ENCODE measurements at regions not wholly inside any gene's neighbourhood (a gene's known extent, or its start where the extent isn't known, plus 50 kb on each side); places are given as distances from the start of the nearest gene placed in this dataset.

DNA sequence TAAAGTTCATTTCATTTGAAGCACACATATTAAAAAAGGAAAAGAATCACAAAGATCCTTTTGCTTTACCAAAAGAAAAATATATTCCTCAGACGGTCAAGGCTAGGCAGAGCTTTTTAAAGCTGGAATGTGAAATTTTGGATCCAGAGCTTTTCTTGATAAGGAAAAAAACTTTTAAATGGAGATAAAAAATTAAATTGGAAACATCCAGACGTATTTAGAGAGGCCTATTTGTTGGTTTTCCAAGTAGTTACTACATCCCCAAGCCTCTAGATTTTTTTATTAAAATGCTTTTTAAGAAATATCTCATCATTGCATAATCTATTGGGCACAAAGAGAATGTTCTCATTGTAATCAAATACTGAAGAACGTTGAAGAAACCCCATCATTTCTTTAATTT is 385.7 kb upstream of the CITED2 start:
- DNase-seq (ENCODE audit: low read depth in 2 of 3, low spot score in 2 of 3): no peak

DNA sequence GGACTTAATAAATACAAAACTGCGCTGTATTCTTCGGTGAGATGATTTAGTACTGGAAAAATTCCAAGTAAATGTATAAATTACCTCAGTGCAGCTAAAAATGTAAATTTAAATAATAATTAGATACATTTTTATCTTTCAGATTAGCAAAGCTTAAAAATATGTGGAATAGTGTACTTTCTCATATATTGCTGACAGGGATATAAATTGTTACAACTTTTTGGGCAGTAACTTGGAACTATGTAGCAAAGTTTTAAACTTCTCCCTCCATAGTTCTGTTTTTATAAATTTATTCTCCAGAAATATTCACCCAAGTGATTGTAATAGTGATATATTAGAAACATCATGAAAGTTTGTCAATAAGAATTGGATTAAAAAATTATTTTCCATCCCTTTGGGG is 384.6 kb upstream of the CITED2 start:
- no peak for DNase-seq (ENCODE audit: low read depth in 2 of 3, low spot score in 2 of 3)

DNA sequence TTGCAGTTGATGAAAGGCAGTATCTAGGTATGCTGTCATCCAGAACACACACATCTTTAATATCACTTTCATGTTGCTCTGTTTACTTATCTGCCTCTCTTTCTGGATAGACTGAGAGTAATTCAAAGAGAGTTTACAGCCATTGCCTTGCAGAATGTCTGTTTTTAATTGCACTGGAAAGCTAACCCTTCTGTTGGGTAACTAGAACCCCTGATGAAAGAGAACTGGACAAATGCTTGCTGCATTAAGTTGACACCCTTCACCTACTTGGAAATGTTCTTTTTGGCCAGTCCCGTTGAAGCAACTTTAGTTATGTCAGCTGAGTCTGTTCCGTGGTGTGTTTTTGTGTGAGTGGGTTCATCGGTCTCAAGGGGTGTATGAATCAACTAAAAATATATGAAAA is 383.8 kb upstream of the CITED2 start:
- no peak for DNase-seq (ENCODE audit: low read depth in 2 of 3, low spot score in 2 of 3)

DNA sequence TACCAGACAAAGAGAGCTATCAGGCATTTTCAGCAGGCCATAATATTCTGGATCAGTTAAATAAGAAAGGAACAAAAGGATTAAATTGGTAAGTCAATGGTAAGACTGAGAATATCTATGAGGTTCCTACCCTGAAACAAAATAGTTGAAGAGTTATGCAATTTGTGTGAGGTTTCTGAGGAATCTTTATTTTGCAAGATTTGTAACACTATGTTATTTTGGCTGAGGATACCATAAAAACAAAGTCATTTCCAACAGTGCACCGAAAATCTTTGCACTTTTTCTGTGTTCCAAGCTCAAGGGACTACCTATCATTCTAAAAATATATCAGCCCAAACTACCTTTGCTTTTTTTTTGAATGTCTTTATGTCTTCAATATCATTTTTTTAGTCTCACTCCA is 383.3 kb upstream of the CITED2 start:
- no peak for DNase-seq (ENCODE audit: low read depth in 2 of 3, low spot score in 2 of 3)

DNA sequence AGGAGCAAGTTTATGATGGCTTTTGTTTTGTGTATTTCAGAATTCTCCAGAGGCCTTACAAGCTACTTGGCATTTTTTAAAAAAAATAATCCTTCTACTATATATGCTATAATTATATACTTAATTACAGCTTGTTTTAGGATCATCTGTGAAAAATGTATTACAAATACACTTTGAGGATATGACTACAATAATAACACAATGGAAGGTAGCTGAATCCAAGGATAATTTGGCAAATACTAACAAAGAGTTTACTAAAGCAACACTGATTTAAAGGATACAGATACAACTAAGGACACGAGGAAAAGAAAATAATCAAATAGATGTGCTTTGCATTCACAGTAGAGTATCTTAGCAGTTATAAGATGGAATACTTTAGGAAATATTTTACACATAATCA is 381.9 kb upstream of the CITED2 start:
- no peak for DNase-seq (ENCODE audit: low read depth in 2 of 3, low spot score in 2 of 3)

DNA sequence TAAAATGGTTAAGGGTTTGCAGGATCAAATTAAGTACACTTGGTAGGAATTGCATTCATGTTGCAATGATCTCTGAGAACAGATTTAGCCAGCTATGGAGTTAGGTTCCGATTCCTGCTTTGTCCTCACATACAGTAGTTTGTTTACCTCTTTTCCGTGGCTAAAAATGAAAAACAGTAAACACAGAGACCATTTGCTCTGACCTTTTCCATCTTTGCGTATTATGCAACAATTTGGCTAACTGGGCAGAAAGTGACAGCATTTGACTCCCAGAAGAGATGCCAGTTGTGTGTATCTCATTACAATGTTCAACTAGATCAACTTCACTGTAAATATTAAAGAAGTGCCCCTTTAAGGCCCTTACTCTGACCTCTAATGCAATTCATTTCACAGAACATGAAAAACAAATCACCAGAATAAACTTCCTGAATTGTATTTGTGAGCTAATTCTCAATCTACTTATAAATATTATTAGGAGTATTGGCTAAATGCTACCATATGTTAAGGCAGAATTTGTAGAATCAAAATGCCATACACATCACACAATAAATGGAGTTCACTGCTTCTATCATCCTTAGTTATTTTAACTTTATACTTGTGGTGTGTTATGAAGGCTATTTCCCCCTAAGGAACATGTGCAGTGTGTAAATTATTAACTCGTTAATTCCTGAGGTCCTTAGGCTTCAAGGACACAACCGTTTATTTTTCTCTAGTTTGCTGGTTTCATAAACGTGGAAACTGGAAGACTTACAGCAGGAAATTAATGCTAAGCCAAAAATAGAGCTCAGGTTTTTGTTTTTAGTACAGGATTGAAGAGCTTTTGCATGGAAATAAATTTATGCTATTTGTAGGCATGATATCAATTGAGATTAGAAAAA is 380.7 kb upstream of the CITED2 start:
- DNase-seq (ENCODE audit: low read depth in 2 of 3, low spot score in 2 of 3): no peak

GRCh38 chr6:139753198-139753861 is 378.9 kb upstream of the CITED2 start:
- no peak for DNase-seq (ENCODE audit: low read depth in 2 of 3, low spot score in 2 of 3)

DNA sequence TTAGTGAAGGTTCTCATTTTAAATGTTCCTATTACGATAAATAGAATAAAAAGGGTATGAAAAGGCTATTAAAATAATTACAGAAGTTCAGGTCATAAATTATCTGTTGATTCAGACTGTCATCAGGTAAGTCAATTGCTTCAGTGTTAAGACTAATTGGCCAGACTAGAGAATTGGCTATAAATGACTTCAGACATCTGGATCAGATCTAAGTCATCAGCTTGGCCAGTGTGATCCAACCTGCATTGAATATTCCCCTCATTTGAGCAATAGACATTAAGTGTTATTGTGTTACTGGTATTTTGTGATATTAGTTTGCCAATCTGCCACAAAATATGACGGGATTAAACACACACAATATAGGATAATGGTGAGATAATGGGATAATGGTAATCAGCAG is 377.6 kb upstream of the CITED2 start:
- no peak for DNase-seq (ENCODE audit: low read depth in 2 of 3, low spot score in 2 of 3)

- DNase-seq (ENCODE audit: low read depth in 2 of 3, low spot score in 2 of 3): no peak
Measured at GRCh38 chr6:139751179-139751578, 376.7 kb upstream of the CITED2 start.

GRCh38 chr6:139748353-139749146 is 374.1 kb upstream of the CITED2 start:
- no peak for DNase-seq (ENCODE audit: low read depth in 2 of 3, low spot score in 2 of 3)

DNA sequence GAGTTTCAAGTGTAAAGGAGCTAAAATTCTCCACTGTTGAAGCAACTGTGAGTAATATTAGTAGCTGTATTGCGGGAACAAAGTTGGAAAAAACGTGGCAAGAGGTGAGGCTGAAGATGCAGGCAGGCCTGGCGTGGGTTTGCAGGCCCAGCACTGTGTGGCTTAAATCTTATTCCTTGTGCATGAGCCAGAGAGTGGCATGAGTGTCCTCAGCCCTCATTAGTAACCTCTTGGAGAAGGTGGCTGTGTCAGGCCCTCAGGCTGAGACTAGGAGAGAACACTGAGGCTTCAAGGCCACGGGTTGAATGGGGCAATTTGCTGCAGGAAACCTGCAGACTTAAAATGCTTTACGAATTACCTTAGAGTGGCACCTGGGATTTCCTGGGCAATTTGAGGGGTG is 372.7 kb upstream of the CITED2 start:
- DNase-seq (ENCODE audit: low read depth in 2 of 3, low spot score in 2 of 3): no peak

- DNase-seq (ENCODE audit: low read depth in 2 of 3, low spot score in 2 of 3): no peak
Measured at GRCh38 chr6:139744891-139745290, 370.4 kb upstream of the CITED2 start.

DNA sequence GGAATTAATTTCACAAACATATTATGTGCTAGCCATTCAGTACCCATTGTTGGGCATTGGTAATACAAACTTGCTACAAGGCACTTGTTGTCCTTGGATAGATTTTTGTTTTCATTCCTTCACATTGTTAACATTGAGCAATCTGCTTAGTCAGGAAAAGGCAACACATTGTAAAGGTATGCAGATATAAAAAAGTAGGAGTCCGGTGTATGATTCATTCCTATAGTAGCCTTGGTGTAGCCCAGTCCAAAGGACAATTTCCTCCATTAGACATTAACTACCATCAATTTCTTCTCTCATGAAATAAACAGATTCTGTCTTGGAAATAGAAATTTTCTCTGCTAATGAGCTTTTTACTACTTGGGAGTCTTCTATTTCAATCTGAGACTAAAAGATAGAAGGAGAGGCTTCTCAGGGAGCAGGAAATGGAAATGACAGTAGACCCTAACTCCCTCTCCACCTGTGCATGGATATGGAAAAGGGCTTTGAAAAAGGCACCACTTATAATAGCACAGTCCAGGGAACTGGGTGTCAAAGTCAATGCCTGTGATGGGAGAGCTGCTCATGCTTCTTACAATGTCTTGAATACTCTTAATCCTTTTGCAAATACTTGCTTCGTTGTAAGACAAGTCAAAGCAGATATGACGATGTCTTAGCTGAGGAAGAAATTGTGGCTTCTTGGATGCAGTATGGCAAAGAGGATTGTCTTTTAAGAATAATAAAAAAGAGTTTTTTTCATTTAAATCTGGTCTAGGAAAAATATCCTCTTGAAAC is 369.4 kb upstream of the CITED2 start:
- DNase-seq (ENCODE audit: low read depth in 2 of 3, low spot score in 2 of 3): no peak

GRCh38 chr6:139742671-139743070 is 368.2 kb upstream of the CITED2 start:
- DNase-seq (ENCODE audit: low read depth in 2 of 3, low spot score in 2 of 3): no peak

- DNase-seq (ENCODE audit: low read depth in 2 of 3, low spot score in 2 of 3): no peak
Measured at GRCh38 chr6:139738801-139739455, 364.5 kb upstream of the CITED2 start.

DNA sequence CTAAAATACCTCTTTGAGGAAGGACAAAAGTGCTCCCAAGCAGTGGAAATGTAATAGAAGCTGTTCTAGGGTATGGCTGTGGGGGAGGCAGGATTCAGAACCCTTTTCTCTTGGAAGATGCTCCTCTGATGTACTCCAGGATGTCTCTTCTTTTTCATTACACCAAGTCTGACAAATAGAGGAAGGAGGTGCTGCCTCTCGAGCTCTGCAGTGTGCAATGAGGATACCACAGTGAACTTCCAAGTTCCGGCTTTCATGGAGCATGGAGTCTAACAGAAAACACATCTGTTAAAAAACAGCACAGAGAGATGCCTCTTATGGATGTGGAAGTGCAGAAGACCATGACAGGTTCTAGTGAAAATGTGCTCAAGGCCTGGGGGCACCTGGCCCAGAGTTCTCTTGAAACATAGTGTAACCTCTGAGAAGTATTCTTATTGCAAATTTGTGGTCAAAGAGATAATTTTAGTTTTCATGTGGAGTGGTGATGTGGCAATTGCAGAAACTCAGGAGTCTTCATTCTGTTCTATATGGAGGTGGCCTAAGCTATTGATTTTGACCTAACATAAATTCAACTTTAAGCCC is 362.0 kb upstream of the CITED2 start:
- no peak for DNase-seq (ENCODE audit: low read depth in 2 of 3, low spot score in 2 of 3)

GRCh38 chr6:139732451-139732850 is 358.0 kb upstream of the CITED2 start:
- no peak for DNase-seq (ENCODE audit: low read depth in 2 of 3, low spot score in 2 of 3)

DNA sequence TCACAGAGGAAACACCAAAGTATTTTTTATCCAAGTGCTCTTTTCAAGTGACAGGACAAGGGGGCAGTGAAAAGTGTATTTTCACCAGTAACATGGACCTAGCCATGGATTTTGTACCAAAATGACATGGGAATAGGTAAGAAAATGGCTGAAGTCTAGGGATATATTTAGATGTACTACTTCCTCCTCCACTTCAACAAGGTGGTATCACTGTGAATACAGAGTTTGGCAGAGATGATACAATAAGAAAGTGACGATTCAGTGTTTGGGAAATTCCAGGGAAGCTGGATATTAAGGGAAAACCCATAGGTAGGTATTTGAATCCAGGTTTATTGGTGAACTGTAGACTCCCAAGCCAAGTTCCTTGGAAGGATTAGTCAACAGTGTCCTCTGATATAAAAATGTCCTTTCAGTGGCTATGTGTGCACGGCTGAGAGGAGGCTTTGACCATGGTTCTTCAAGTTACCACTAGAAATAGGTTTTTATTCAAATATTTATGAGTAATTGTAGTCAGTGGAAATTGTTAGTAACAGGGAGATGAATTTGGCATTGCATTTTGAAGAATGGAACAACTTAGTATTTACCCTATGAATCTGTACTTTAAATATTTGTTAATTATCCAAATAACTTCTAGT is 356.0 kb upstream of the CITED2 start:
- DNase-seq (ENCODE audit: low read depth in 2 of 3, low spot score in 2 of 3): no peak

- no peak for DNase-seq (ENCODE audit: low read depth in 2 of 3, low spot score in 2 of 3)
Measured at GRCh38 chr6:139728876-139729427, 354.5 kb upstream of the CITED2 start.
